H1 (cell line): ENCODE measurements at regions not wholly inside any gene's neighbourhood (a gene's known extent, or its start where the extent isn't known, plus 50 kb on each side); places are given as distances from the start of the nearest gene placed in this dataset.

Experiments
- CTCF ChIA-PET: fragments of 300-600 bp; sonication (Branson Sonifier 250); formaldehyde crosslinking; loops from one replicate; lab custom pipeline; 2021; ENCODE audit not compliant: partially characterized antibody; lab: Charles Lee
- POLR2A ChIA-PET: fragments of 300-600 bp; sonication (Branson Sonifier 250); formaldehyde crosslinking; loops from one replicate; lab custom pipeline; 2021; ENCODE audit warnings: inconsistent platforms; ENCODE audit not compliant: partially characterized antibody; lab: Charles Lee
- DNase-seq, 2 experiments: peaks; one replicate each; pipeline versions ENCODE4 v3.0.0 to v3.0.0-alpha.2; 2010 to 2022; ENCODE audit warnings: low spot score in 2 of 2, low read depth in 1 of 2, mixed read lengths in 1 of 2
- FAIRE-seq: peaks from 2 replicates; lab custom pipeline; 2011; peaks lifted over from hg19 to GRCh38; lab: Jason Lieb, UNC
- H2AFZ ChIP-seq: 2 replicates; pipeline ENCODE4 v1.8.1; 2012; ENCODE audit warnings: low read length, inconsistent platforms
- H2AK5ac ChIP-seq: 2 replicates; pipeline ENCODE4 v1.6.1; 2013; ENCODE audit warnings: low read depth, low read length
- H2BK120ac ChIP-seq: replicated peaks from 2 replicates; pipeline ENCODE3; 2013; ENCODE audit warnings: low read depth, low read length, inconsistent platforms
- H2BK12ac ChIP-seq: 2 replicates; pipeline ENCODE4 v1.6.1; 2013; ENCODE audit warnings: low read depth, low read length
- H2BK15ac ChIP-seq: 2 replicates; pipeline ENCODE4 v1.6.1; 2013; ENCODE audit warnings: low read length
- H2BK20ac ChIP-seq: 2 replicates; pipeline ENCODE4 v1.6.1; 2013; ENCODE audit warnings: low read length
- H2BK5ac ChIP-seq: 2 replicates; pipeline ENCODE4 v1.6.1; 2013; ENCODE audit warnings: low read depth, low read length
- H3K14ac ChIP-seq: 2 replicates; pipeline ENCODE4 v1.6.1; 2013; ENCODE audit warnings: inconsistent platforms; ENCODE audit not compliant: insufficient read length
- H3K18ac ChIP-seq: 2 replicates; pipeline ENCODE4 v1.6.1; 2013; ENCODE audit warnings: low read length; ENCODE audit errors: extremely low read depth
- H3K23ac ChIP-seq: 2 replicates; pipeline ENCODE4 v1.6.1; 2013; ENCODE audit warnings: inconsistent platforms; ENCODE audit not compliant: insufficient read length
- H3K23me2 ChIP-seq: 2 replicates; pipeline ENCODE4 v1.6.1; 2013; ENCODE audit warnings: low read depth, low read length
- H3K27ac ChIP-seq: 2 replicates; pipeline ENCODE4 v1.6.1; 2011; ENCODE audit warnings: low read depth, low read length, inconsistent platforms
- H3K27me3 ChIP-seq, 4 experiments: replicated peaks in 1 of 4; 1 replicate in 1 of 4; 2 replicates in 3 of 4; pipeline versions ENCODE4 v1.6.1 to v1.8.1; 2011 to 2013; ENCODE audit warnings: low read length in 3 of 4, mild to moderate bottlenecking in 3 of 4, inconsistent platforms in 2 of 4, mixed read lengths in 2 of 4, moderate library complexity in 1 of 4; ENCODE audit not compliant: control insufficient read depth in 3 of 4, insufficient read depth in 3 of 4; ENCODE audit errors: extremely low read depth in 1 of 4
- H3K36me3 ChIP-seq, 4 experiments: 2 replicates each; pipeline versions ENCODE4 v1.6.1 to v1.8.1; 2011 to 2013; ENCODE audit warnings: mild to moderate bottlenecking in 4 of 4, low read length in 3 of 4, moderate library complexity in 2 of 4, control low read depth in 1 of 4, inconsistent platforms in 1 of 4; ENCODE audit not compliant: insufficient read depth in 4 of 4, control insufficient read depth in 2 of 4
- H3K4ac ChIP-seq: replicated peaks from 2 replicates; pipeline ENCODE3; 2013; ENCODE audit warnings: low read length, low read depth, mixed read lengths, inconsistent platforms; ENCODE audit not compliant: insufficient read length
- H3K4me1 ChIP-seq, 4 experiments: replicated peaks in 1 of 4; 1 replicate in 1 of 4; 2 replicates in 3 of 4; pipeline versions ENCODE4 v1.6.1 to v1.8.1; 2011 to 2013; ENCODE audit warnings: low read length in 3 of 4, inconsistent platforms in 2 of 4, mixed read lengths in 1 of 4; ENCODE audit not compliant: insufficient read depth in 4 of 4, control insufficient read depth in 3 of 4
- H3K4me2 ChIP-seq, 2 experiments: 2 replicates each; pipeline versions ENCODE4 v1.6.1 to v1.8.1; 2011 to 2013; ENCODE audit warnings: low read depth in 2 of 2, low read length in 2 of 2, control low read depth in 1 of 2, inconsistent platforms in 1 of 2, mild to moderate bottlenecking in 1 of 2; ENCODE audit not compliant: insufficient read depth in 1 of 2
- H3K4me3 ChIP-seq, 4 experiments: fragments of 200-600, 300-600 bp in 1 of 4; sonication (generic), shearing (Covaris generic), sonication (Bioruptor Twin) in 1 of 4; 2 replicates each; pipeline versions ENCODE4 v1.5.1 to v1.8.1; 2011 to 2016; ENCODE audit warnings: low read length in 4 of 4, low read depth in 3 of 4, control low read depth in 2 of 4, inconsistent platforms in 2 of 4, mild to moderate bottlenecking in 2 of 4, mixed read lengths in 1 of 4, moderate library complexity in 1 of 4; ENCODE audit not compliant: insufficient read depth in 2 of 4; ENCODE audit errors: extremely low read depth in 1 of 4
- H3K56ac ChIP-seq: replicated peaks from 2 replicates; pipeline ENCODE3; 2013; ENCODE audit warnings: low read depth, mild to moderate bottlenecking, mixed read lengths, low read length, inconsistent platforms; ENCODE audit not compliant: insufficient read length
- H3K79me1 ChIP-seq: 2 replicates; pipeline ENCODE4 v1.6.1; 2013; ENCODE audit warnings: low read depth, low read length, control low read depth
- H3K79me2 ChIP-seq, 2 experiments: 2 replicates each; pipeline versions ENCODE4 v1.6.1 to v1.8.1; 2012 to 2013; ENCODE audit warnings: low read length in 2 of 2, mild to moderate bottlenecking in 2 of 2, inconsistent platforms in 1 of 2; ENCODE audit not compliant: insufficient read depth in 2 of 2, control insufficient read depth in 1 of 2
- H3K9ac ChIP-seq, 4 experiments: replicated peaks in 1 of 4; 1 replicate in 1 of 4; 2 replicates in 3 of 4; pipeline versions ENCODE4 v1.6.1 to v1.8.1; 2011 to 2013; ENCODE audit warnings: low read depth in 3 of 4, low read length in 3 of 4, control low read depth in 2 of 4, mild to moderate bottlenecking in 2 of 4, moderate library complexity in 2 of 4, inconsistent platforms in 1 of 4; ENCODE audit errors: extremely low read depth in 1 of 4
- H3K9me3 ChIP-seq, 2 experiments: 2 replicates each; pipeline versions ENCODE4 v1.6.1 to v1.8.1; 2012 to 2013; ENCODE audit warnings: mild to moderate bottlenecking in 2 of 2, moderate library complexity in 2 of 2, control low read depth in 1 of 2, inconsistent platforms in 1 of 2, low read depth in 1 of 2, low read length in 1 of 2, mixed read lengths in 1 of 2; ENCODE audit not compliant: insufficient read depth in 2 of 2
- H4K20me1 ChIP-seq, 2 experiments: replicated peaks in 1 of 2; 2 replicates each; pipeline versions ENCODE3 to v1.8.1; 2011 to 2013; ENCODE audit warnings: inconsistent platforms in 2 of 2, low read length in 2 of 2, mild to moderate bottlenecking in 1 of 2; ENCODE audit not compliant: insufficient read depth in 2 of 2, control insufficient read depth in 1 of 2
- H4K5ac ChIP-seq: 2 replicates; pipeline ENCODE4 v1.6.1; 2013; ENCODE audit warnings: low read length, low read depth, mixed read lengths, inconsistent platforms; ENCODE audit not compliant: insufficient read length
- H4K8ac ChIP-seq: 2 replicates; pipeline ENCODE4 v1.8.0; 2013; ENCODE audit warnings: mild to moderate bottlenecking, moderate library complexity, low read length, inconsistent platforms; ENCODE audit not compliant: insufficient read depth; ENCODE audit errors: extremely low read depth
- H4K91ac ChIP-seq: replicated peaks from 2 replicates; pipeline ENCODE3; 2013; ENCODE audit warnings: low read length, mixed read lengths, inconsistent platforms; ENCODE audit not compliant: insufficient read length
- ASH2L ChIP-seq: fragments of 200-600, 300-600 bp; sonication (generic); IDR thresholded peaks from one replicate; pipeline ENCODE4 v1.7.1; 2017; ENCODE audit warnings: low read length
- CEBPB ChIP-seq: IDR thresholded peaks from 2 replicates; pipeline ENCODE4 v1.6.1; 2012; ENCODE audit warnings: low read depth, low read length
- CHD2 ChIP-seq: IDR thresholded peaks from 2 replicates; pipeline ENCODE4 v1.6.1; 2012; ENCODE audit warnings: low read length, improper control_type of control experiment
- EGR1 ChIP-seq: IDR thresholded peaks from 2 replicates; pipeline ENCODE4 v1.6.1; 2011; ENCODE audit warnings: low read depth, low read length, borderline replicate concordance
- GABPA ChIP-seq: IDR thresholded peaks from 2 replicates; pipeline ENCODE4 v1.6.1; 2011; ENCODE audit warnings: mild to moderate bottlenecking, low read length, moderate library complexity, borderline replicate concordance; ENCODE audit not compliant: insufficient read depth
- POU5F1 ChIP-seq: IDR thresholded peaks from 2 replicates; pipeline ENCODE4 v1.6.1; 2011; ENCODE audit warnings: low read depth, mild to moderate bottlenecking, low read length, moderate library complexity
- SIX5 ChIP-seq: IDR thresholded peaks from 2 replicates; pipeline ENCODE4 v1.6.1; 2011; ENCODE audit warnings: mild to moderate bottlenecking, low read depth, low read length
- SUZ12 ChIP-seq: fragments of 200-600 bp; sonication (generic); IDR thresholded peaks from 2 replicates; pipeline ENCODE4 v1.6.1; 2012; ENCODE audit warnings: mild to moderate bottlenecking, inconsistent platforms, low read length, moderate library complexity, mixed read lengths
- TAF1 ChIP-seq: IDR thresholded peaks from 2 replicates; pipeline ENCODE4 v1.6.1; 2011; ENCODE audit warnings: mild to moderate bottlenecking, low read depth, low read length
- TAF7 ChIP-seq: optimal IDR thresholded peaks from 2 replicates; pipeline ENCODE3; 2011; ENCODE audit warnings: low read depth, mild to moderate bottlenecking, inconsistent platforms, low read length, moderate library complexity, borderline replicate concordance
- TBP ChIP-seq: IDR thresholded peaks from 2 replicates; pipeline ENCODE4 v1.6.1; 2011; ENCODE audit warnings: low read depth, low read length, improper control_type of control experiment
- TCF12 ChIP-seq: IDR thresholded peaks from 2 replicates; pipeline ENCODE4 v1.6.1; 2011; ENCODE audit warnings: low read depth, mild to moderate bottlenecking, low read length
- USF2 ChIP-seq: IDR thresholded peaks from 2 replicates; pipeline ENCODE4 v1.6.1; 2011; ENCODE audit warnings: low read length, improper control_type of control experiment
- ZNF274 ChIP-seq: IDR thresholded peaks from 2 replicates; pipeline ENCODE4 v1.7.0; 2012; ENCODE audit warnings: low read length, borderline replicate concordance; ENCODE audit errors: extremely low read depth
- WGBS, 2 experiments: shearing (Covaris generic) in 1 of 2; methylation state at CpG; one replicate each; pipeline versions ENCODE4 v1.1.6 to v1.1.7; 2013 to 2015; ENCODE audit warnings: low lambda C conversion rate in 2 of 2, mixed read lengths in 2 of 2, inconsistent platforms in 1 of 2, low coverage in 1 of 2, missing lambda C conversion rate in 1 of 2; ENCODE audit not compliant: insufficient replicate concordance in 2 of 2, insufficient coverage in 1 of 2, insufficient read length in 1 of 2; ENCODE audit errors: extremely low coverage in 1 of 2, missing lambda C conversion rate in 1 of 2; 5-methylcytosine and 5-hydroxymethylcytosine counted together

DNA sequence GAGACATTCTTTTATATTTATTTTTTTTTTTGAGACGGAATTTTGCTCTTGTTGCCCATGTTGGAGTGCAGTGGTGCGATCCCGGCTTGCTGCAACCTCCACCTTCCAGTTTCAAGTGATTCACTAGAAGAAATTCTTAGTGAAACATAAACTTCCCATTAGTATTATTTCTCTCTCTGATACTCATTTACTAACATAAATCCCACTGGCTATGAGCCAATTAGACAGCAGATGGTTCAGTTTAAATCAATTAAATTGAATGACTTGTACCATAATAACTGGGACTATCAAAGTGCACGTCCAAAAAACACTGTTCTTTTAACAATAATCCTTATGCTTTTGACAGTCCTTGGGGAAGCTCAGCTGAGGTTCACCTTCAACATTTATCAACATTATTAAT lies 111.2 kb upstream of the PTCHD4 start:
- no peaks in the 10 kb centered on the region for H3K27me3 ChIP-seq
- TF ChIP-seq USF2 (no peak), ZNF274 (no peak), GABPA (no peak), TBP (no peak), SIX5 (no peak), EGR1 (no peak), TAF7 (no peak), CEBPB (no peak), SUZ12 (no peak), TAF1 (no peak), CHD2 (no peak), TCF12 (no peak), ASH2L (no peak), POU5F1 (no peak)
- POLR2A ChIA-PET: no interaction called here
- no peak overlapping the region for H3K56ac ChIP-seq
- no peak overlapping the region for H4K91ac ChIP-seq
- no peak overlapping the region for H3K23ac ChIP-seq
- H2BK5ac ChIP-seq: no peak overlapping the region
- H3K14ac ChIP-seq: no peak overlapping the region
- no peak overlapping the region for H3K4me2 ChIP-seq
- H2BK15ac ChIP-seq: no peak overlapping the region
- no peaks in the 10 kb centered on the region for H3K36me3 ChIP-seq
- H4K5ac ChIP-seq: no peak overlapping the region
- H3K4me3 ChIP-seq: no peak overlapping the region
- no peak overlapping the region for H2BK20ac ChIP-seq
- H3K4ac ChIP-seq: no peak overlapping the region
- no peak for DNase-seq
- H3K18ac ChIP-seq: no peak overlapping the region
- peaks cover 0 to 7% (median 7%) of the 10 kb centered on the region in 4 experiments; a peak in 3 of 7 replicates for H3K4me1 ChIP-seq
- no peak for FAIRE-seq
- H3K9me3 ChIP-seq: no peaks in the 10 kb centered on the region
- CTCF ChIA-PET: interaction anchor here (0.9 kb wide), 1 partner anchor 1987 kb away, joined by 3 read pairs; no protein-coding TSS in a partner anchor
- no peak overlapping the region for H2AK5ac ChIP-seq
- H4K8ac ChIP-seq: no peak overlapping the region
- no peaks in the 10 kb centered on the region for H4K20me1 ChIP-seq
- H3K9ac ChIP-seq: no peak overlapping the region
- no peak overlapping the region for H3K27ac ChIP-seq
- H2BK12ac ChIP-seq: no peak overlapping the region
- no peaks in the 10 kb centered on the region for H3K79me1 ChIP-seq
- no peak overlapping the region for H2BK120ac ChIP-seq
- no peaks in the 10 kb centered on the region for H3K23me2 ChIP-seq
- H2AFZ ChIP-seq: no peak overlapping the region
- H3K79me2 ChIP-seq: no peaks in the 10 kb centered on the region
- 96% methylated on average over 4 of the region's 4 CpGs; no CpG with 5 or more reads in 1 of the 2 experiments for WGBS, 2 experiments
